ENCODE measurements at regions not wholly inside any gene's neighbourhood (a gene's known extent, or its start where the extent isn't known, plus 50 kb on each side); places are given as distances from the start of the nearest gene placed in this dataset.
"Not testable (repeated sequence)": the region's sequence is repeated elsewhere in the genome, so short reads cannot be mapped to it uniquely, and the experiment has no call there.

DNA sequence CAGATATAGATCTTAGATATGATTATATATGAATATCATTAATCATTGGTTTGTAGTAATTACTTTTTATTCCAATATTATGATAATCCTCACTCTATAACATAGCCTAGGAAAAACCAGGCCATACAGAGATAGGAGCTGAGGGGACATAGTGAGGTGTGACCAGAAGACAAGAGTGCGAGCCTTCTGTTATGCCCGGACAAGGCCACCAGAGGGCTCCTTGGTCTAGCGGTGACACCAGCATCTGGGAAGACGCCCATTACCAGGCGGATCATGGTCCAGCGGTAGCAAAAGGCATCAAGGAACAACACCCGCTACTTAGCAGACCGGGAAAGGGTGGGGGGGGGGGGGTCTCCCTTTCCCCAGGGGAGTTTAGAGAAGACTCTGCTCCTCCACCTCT lies 96.4 kb upstream of the WSB1 start:
- peak in 5 of 7 donors; percentile 33 to 78 (median 53) for DNase-seq
- H3K9me3 ChIP-seq (replicated peaks in 1 of 3); H3K36me3 ChIP-seq (replicated peaks in 1 of 2); H3K4me1 ChIP-seq (replicated peaks in 1 of 2); intact Hi-C loops (cut with DNase I); H3K27me3 ChIP-seq; H3K4me3 ChIP-seq; H3K27ac ChIP-seq: not testable (repeated sequence)
- WGBS, 4 donors, result 34 to 75% (median 38%) methylated on average over 2 to 8 of the region's 8 CpGs
- TF ChIP-seq, protein P1, sequence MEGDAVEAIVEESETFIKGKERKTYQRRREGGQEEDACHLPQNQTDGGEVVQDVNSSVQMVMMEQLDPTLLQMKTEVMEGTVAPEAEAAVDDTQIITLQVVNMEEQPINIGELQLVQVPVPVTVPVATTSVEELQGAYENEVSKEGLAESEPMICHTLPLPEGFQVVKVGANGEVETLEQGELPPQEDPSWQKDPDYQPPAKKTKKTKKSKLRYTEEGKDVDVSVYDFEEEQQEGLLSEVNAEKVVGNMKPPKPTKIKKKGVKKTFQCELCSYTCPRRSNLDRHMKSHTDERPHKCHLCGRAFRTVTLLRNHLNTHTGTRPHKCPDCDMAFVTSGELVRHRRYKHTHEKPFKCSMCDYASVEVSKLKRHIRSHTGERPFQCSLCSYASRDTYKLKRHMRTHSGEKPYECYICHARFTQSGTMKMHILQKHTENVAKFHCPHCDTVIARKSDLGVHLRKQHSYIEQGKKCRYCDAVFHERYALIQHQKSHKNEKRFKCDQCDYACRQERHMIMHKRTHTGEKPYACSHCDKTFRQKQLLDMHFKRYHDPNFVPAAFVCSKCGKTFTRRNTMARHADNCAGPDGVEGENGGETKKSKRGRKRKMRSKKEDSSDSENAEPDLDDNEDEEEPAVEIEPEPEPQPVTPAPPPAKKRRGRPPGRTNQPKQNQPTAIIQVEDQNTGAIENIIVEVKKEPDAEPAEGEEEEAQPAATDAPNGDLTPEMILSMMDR (IDR thresholded peaks at IDR 0.05), result peak in 3 of 6 experiments; percentile 27 to 61 (median 51)

DNA sequence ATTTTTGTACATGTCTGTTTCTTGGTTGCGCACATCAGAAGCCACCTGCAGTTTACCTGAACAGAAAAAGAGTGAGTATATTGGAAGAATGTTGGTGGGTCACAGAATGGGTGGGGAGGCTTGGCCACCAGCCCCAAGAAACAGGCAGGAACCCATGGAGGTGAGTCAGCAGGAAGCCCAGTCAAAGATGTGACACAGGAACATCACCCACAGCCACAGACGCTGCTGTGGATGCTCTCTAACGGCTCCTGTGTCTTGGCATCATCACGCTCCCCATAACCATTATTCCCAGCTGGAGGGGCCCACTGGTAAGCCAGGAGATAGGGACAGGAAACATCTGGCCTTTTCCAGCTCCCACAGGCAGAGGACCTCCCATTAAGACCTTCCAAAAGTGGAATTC lies 94.0 kb upstream of the WSB1 start:
- Histone ChIP-seq H3K9me3 (replicated peaks in 1 of 3) (no peaks in the 10 kb centered on the region), H3K27me3 (no peaks in the 10 kb centered on the region), H3K27ac (no peak overlapping the region), H3K4me3 (no peak overlapping the region), H3K4me1 (replicated peaks in 1 of 2) (no peaks in the 10 kb centered on the region), H3K36me3 (replicated peaks in 1 of 2) (no peaks in the 10 kb centered on the region)
- intact Hi-C loops (cut with DNase I), result no loop called here
- DNase-seq, result no peak
- TF ChIP-seq, protein P1 (IDR thresholded peaks at IDR 0.05), result no peak
- no peak for TF ChIP-seq POLR2A (IDR thresholded peaks at IDR 0.05)
- 63 to 91% (median 63%) methylated on average over 2 to 4 of the region's 4 CpGs for WGBS, 4 donors

DNA sequence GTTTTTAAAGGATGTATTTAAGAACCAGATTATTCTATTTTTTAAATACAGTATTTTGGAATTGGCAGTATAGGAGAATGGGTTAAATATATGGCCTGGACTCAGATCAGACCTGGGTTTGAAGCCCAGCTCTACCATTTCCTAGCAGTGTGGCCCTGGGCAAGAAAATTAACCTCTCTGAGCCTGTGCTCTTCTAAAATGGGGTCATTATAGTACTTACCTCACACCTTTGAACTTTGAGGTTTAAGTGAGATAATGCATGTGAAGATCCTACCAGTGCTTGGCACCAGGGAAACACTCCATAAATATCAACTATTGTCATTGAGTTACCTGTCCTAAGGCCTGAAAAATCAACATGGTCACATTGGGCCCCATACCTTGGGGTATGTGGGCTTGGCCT lies 93.4 kb upstream of the WSB1 start:
- Histone ChIP-seq H3K4me3 (no peak overlapping the region), H3K27ac (no peak overlapping the region), H3K9me3 (replicated peaks in 1 of 3) (no peaks in the 10 kb centered on the region), H3K4me1 (replicated peaks in 1 of 2) (no peaks in the 10 kb centered on the region), H3K27me3 (no peaks in the 10 kb centered on the region), H3K36me3 (replicated peaks in 1 of 2) (no peaks in the 10 kb centered on the region)
- intact Hi-C loops (cut with DNase I), result no loop called here
- no peak for DNase-seq
- TF ChIP-seq, protein P1 (IDR thresholded peaks at IDR 0.05), result no peak
- TF ChIP-seq POLR2A (IDR thresholded peaks at IDR 0.05), result no peak

DNA sequence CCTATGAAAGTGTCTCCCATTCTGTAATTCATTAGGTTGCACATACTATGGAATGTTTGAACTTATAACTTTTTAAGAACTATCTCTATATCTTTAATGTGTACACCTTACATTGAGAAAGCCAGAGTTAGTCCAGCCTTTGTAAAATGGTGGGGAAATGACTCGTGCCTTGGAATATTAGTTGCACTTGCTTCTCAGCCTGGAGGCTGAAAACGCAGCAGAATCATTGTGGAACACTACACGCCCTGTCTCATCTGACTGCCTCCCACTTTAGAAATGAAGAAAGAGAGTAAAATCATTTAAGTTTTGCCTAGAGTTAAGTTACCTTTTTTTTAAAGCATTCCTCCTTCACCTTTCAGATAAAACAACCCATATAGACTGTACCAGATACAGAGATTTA lies 90.7 kb upstream of the WSB1 start:
- Histone ChIP-seq H3K9me3 (replicated peaks in 1 of 3) (no peaks in the 10 kb centered on the region), H3K36me3 (replicated peaks in 1 of 2) (no peaks in the 10 kb centered on the region), H3K4me1 (replicated peaks in 1 of 2) (no peaks in the 10 kb centered on the region), H3K27ac (no peak overlapping the region), H3K27me3 (no peaks in the 10 kb centered on the region), H3K4me3 (no peak overlapping the region)
- 56 to 79% (median 72%) methylated on average over 3 of the region's 3 CpGs for WGBS, 4 donors
- no peak for DNase-seq
- intact Hi-C loops (cut with DNase I), result no loop called here
- TF ChIP-seq, protein P1 (IDR thresholded peaks at IDR 0.05), result no peak
- TF ChIP-seq POLR2A (IDR thresholded peaks at IDR 0.05), result no peak
